ENCODE measurements at regions not wholly inside any gene's neighbourhood (a gene's known extent, or its start where the extent isn't known, plus 50 kb on each side); places are given as distances from the start of the nearest gene placed in this dataset.

GRCh38 chr2:217467331-217467730 lies 535.5 kb downstream of the TNS1 start:
- Mint-ChIP-seq H3K9me3 (no peaks in the 10 kb centered on the region), H3K27ac (no peak overlapping the region), H3K36me3 (ENCODE audit: low read depth) (no peaks in the 10 kb centered on the region)

More at GRCh38 chr2:217467331-217467730, 535.5 kb downstream of the TNS1 start:
- H2AFZ ChIP-seq: no peak overlapping the region
- no peaks in the 10 kb centered on the region for H4K20me1 ChIP-seq (replicated peaks; ENCODE audit: insufficient read depth)
- no peaks in the 10 kb centered on the region for H3K36me3 ChIP-seq (ENCODE audit: insufficient read depth)
- H3K27me3 Mint-ChIP-seq (ENCODE audit: insufficient read depth, low read depth, poor library complexity): peaks cover 2% of the 10 kb centered on the region
- no peaks in the 10 kb centered on the region for H3K79me2 ChIP-seq (replicated peaks; ENCODE audit: insufficient read depth)
- DNase-seq (ENCODE audit: low spot score) (no peak), ATAC-seq (no peak)
- no peak overlapping the region for H3K4me3 ChIP-seq
- H3F3A ChIP-seq (replicated peaks; ENCODE audit: low read depth): no peaks in the 10 kb centered on the region
- H3K4me1 ChIP-seq (ENCODE audit: insufficient read depth): no peaks in the 10 kb centered on the region
- no peaks in the 10 kb centered on the region for H3K27me3 ChIP-seq (ENCODE audit: insufficient read depth)
- H3K9me2 ChIP-seq (ENCODE audit: insufficient read depth): peaks cover 16% of the 10 kb centered on the region
- no peak overlapping the region for H3K4me2 ChIP-seq
- H3K4me1 Mint-ChIP-seq: no peaks in the 10 kb centered on the region
- TF ChIP-seq ZNF331 (CRISPR knock-in tag; IDR thresholded peaks at IDR 0.05; ENCODE audit: low read depth) (no peak), ZNF114 (CRISPR knock-in tag; IDR thresholded peaks at IDR 0.05) (no peak), EZH2phosphoT487 (IDR thresholded peaks at IDR 0.05; ENCODE audit: unreplicated experiment) (no peak), POLR2AphosphoS5 (IDR thresholded peaks at IDR 0.05; ENCODE audit: low read depth) (no peak), ETS1 (IDR thresholded peaks at IDR 0.05) (no peak), NANOG (IDR thresholded peaks at IDR 0.05; ENCODE audit: borderline replicate concordance) (no peak), CTCF (conservative IDR thresholded peaks at IDR 0.05; ENCODE audit: low read depth in 2 of 2) (no peak), ZNF462 (CRISPR knock-in tag; IDR thresholded peaks at IDR 0.05) (no peak), CREB1 (CRISPR knock-in tag; IDR thresholded peaks at IDR 0.05; ENCODE audit: low read depth) (no peak), JUNB (IDR thresholded peaks at IDR 0.05; ENCODE audit: unreplicated experiment) (no peak), STAT1 (IDR thresholded peaks at IDR 0.05; ENCODE audit: unreplicated experiment) (no peak), EZH2 (IDR thresholded peaks at IDR 0.05; ENCODE audit: low read depth, unreplicated experiment) (no peak)
- TF ChIP-seq, protein P1, sequence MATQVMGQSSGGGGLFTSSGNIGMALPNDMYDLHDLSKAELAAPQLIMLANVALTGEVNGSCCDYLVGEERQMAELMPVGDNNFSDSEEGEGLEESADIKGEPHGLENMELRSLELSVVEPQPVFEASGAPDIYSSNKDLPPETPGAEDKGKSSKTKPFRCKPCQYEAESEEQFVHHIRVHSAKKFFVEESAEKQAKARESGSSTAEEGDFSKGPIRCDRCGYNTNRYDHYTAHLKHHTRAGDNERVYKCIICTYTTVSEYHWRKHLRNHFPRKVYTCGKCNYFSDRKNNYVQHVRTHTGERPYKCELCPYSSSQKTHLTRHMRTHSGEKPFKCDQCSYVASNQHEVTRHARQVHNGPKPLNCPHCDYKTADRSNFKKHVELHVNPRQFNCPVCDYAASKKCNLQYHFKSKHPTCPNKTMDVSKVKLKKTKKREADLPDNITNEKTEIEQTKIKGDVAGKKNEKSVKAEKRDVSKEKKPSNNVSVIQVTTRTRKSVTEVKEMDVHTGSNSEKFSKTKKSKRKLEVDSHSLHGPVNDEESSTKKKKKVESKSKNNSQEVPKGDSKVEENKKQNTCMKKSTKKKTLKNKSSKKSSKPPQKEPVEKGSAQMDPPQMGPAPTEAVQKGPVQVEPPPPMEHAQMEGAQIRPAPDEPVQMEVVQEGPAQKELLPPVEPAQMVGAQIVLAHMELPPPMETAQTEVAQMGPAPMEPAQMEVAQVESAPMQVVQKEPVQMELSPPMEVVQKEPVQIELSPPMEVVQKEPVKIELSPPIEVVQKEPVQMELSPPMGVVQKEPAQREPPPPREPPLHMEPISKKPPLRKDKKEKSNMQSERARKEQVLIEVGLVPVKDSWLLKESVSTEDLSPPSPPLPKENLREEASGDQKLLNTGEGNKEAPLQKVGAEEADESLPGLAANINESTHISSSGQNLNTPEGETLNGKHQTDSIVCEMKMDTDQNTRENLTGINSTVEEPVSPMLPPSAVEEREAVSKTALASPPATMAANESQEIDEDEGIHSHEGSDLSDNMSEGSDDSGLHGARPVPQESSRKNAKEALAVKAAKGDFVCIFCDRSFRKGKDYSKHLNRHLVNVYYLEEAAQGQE (IDR thresholded peaks at IDR 0.05; ENCODE audit: unreplicated experiment): no peak
- H3K4me3 Mint-ChIP-seq: no peak overlapping the region
- no peak overlapping the region for H3K27ac ChIP-seq (ENCODE audit: low read depth)
